ENCODE measurements at regions not wholly inside any gene's neighbourhood (a gene's known extent, or its start where the extent isn't known, plus 50 kb on each side); places are given as distances from the start of the nearest gene placed in this dataset.

DNA sequence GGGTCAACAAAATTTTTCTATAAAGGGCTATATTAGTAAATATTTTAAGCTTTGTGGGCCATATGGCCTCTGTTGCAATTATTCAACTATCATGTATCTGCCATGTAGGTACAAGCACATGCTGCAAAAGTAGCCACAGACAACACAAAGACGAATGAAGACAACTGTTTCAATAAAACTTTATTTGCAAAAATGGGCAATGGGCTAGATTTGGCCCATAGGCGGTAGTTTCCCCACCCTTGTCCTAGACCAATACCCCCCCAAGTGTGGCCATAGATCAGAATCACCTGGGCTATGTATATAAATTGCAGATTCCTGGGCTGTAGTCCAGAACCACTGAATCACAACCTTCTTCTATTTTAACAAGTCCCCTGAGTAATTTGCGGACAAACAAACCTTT, 331.0 kb upstream of the PSMD7 start:
- no peaks in the 10 kb centered on the region for H3K36me3 ChIP-seq
- no peaks in the 10 kb centered on the region for H3K9me3 ChIP-seq (ENCODE audit: severe bottlenecking)
- no peak overlapping the region for H3K4me3 ChIP-seq (ENCODE audit: low read depth, low read length)
- H3K27me3 ChIP-seq (ENCODE audit: insufficient read depth, low read depth, severe bottlenecking) = peaks cover 8% of the 10 kb centered on the region
- no peak for TF ChIP-seq CTCF (IDR thresholded peaks at IDR 0.05; ENCODE audit: low read depth, low read length)
- DNase-seq = no peak
- H3K27ac ChIP-seq = no peak overlapping the region

- no peaks in the 10 kb centered on the region for H3K36me3 ChIP-seq
- H3K27ac ChIP-seq = no peak overlapping the region
- peaks cover 3% of the 10 kb centered on the region for H3K9me3 ChIP-seq (ENCODE audit: severe bottlenecking)
- peak; percentile 76 for TF ChIP-seq CTCF (IDR thresholded peaks at IDR 0.05; ENCODE audit: low read depth, low read length)
- no peak overlapping the region for H3K4me3 ChIP-seq (ENCODE audit: low read depth, low read length)
- no peaks in the 10 kb centered on the region for H3K27me3 ChIP-seq (ENCODE audit: insufficient read depth, low read depth, severe bottlenecking)
- DNase-seq = peak; percentile 63
These were observed 339.8 kb upstream of the PSMD7 start for GRCh38 chr16:73956587-73957494.

DNA sequence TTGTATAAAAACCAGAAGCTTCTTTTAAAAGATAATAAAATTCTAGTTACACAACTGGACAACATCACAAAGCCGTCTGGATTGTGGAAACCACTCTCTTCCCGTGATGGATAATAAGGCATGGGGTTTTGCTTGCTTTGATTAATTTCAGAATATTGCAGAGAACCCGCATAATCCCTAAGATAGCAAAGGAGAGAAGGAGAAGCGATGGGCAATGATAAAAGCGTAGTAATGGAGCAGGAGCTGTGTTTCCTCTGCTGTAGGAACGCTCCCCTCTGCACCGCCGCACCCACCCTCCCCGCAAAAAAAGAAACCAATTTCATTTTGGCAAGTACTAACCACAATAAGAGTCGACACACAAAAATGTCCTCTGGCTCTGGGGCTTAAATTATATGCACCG, 340.9 kb upstream of the PSMD7 start:
- H3K27me3 ChIP-seq (ENCODE audit: insufficient read depth, low read depth, severe bottlenecking) = no peaks in the 10 kb centered on the region
- no peak for DNase-seq
- peaks cover 3% of the 10 kb centered on the region for H3K9me3 ChIP-seq (ENCODE audit: severe bottlenecking)
- H3K36me3 ChIP-seq = no peaks in the 10 kb centered on the region
- no peak overlapping the region for H3K27ac ChIP-seq
- no peak for TF ChIP-seq CTCF (IDR thresholded peaks at IDR 0.05; ENCODE audit: low read depth, low read length)
- H3K4me3 ChIP-seq (ENCODE audit: low read depth, low read length) = no peak overlapping the region

DNA sequence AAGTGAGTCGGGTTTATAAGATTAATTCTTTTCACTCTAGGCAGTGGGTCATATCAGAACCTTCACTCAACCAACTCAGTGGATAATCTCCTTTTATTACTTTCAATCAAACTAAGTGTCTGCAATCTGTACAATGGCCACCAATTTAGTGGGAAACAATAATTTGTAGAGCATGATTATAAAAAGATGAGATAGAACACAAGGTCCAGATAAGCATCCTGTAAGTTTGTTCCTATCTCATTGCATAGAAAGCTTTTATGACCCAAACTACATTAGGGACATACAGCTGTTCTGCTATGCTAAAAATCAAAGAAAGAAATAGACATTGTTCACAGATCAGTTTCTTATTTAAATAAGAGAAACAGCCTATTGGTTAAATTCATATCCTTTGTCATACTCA, 341.4 kb upstream of the PSMD7 start:
- DNase-seq = no peak
- H3K4me3 ChIP-seq (ENCODE audit: low read depth, low read length) = no peak overlapping the region
- TF ChIP-seq CTCF (IDR thresholded peaks at IDR 0.05; ENCODE audit: low read depth, low read length) = no peak
- H3K27me3 ChIP-seq (ENCODE audit: insufficient read depth, low read depth, severe bottlenecking) = no peaks in the 10 kb centered on the region
- no peak overlapping the region for H3K27ac ChIP-seq
- H3K9me3 ChIP-seq (ENCODE audit: severe bottlenecking) = peaks cover 2% of the 10 kb centered on the region
- no peaks in the 10 kb centered on the region for H3K36me3 ChIP-seq

GRCh38 chr16:73951481-73951880, 345.1 kb upstream of the PSMD7 start:
- H3K36me3 ChIP-seq = no peaks in the 10 kb centered on the region
- no peak overlapping the region for H3K4me3 ChIP-seq (ENCODE audit: low read depth, low read length)
- no peak for TF ChIP-seq CTCF (IDR thresholded peaks at IDR 0.05; ENCODE audit: low read depth, low read length)
- no peak for DNase-seq
- no peak overlapping the region for H3K27ac ChIP-seq
- H3K9me3 ChIP-seq (ENCODE audit: severe bottlenecking) = no peaks in the 10 kb centered on the region
- no peaks in the 10 kb centered on the region for H3K27me3 ChIP-seq (ENCODE audit: insufficient read depth, low read depth, severe bottlenecking)
